ENCODE measurements at regions not wholly inside any gene's neighbourhood (a gene's known extent, or its start where the extent isn't known, plus 50 kb on each side); places are given as distances from the start of the nearest gene placed in this dataset.

GRCh38 chr6:19643713-19644112, 193.5 kb upstream of the ID4 start:
- Histone ChIP-seq H3K23ac (ENCODE audit: insufficient read length) (no peak overlapping the region), H2BK20ac (ENCODE audit: low read length) (no peak overlapping the region), H3K9me3 (ENCODE audit: insufficient read depth in 2 of 2, low read depth in 1 of 2, low read length in 1 of 2) (no peaks in the 10 kb centered on the region; a peak in 1 of 4 replicates), H3K14ac (ENCODE audit: insufficient read length) (no peak overlapping the region), H4K91ac (replicated peaks; ENCODE audit: insufficient read length, low read length) (no peak overlapping the region), H3K79me1 (ENCODE audit: low read depth, low read length) (no peaks in the 10 kb centered on the region), H3K4ac (replicated peaks; ENCODE audit: insufficient read length, low read depth, low read length) (no peak overlapping the region), H2BK120ac (replicated peaks; ENCODE audit: low read depth, low read length) (no peak overlapping the region), H4K8ac (ENCODE audit: extremely low read depth, insufficient read depth, low read length) (no peak overlapping the region), H3K18ac (ENCODE audit: extremely low read depth, low read length) (no peak overlapping the region), H2BK5ac (ENCODE audit: low read depth, low read length) (no peak overlapping the region), H3K56ac (replicated peaks; ENCODE audit: insufficient read length, low read depth, low read length) (no peak overlapping the region), H3K4me3 (ENCODE audit: extremely low read depth in 1 of 4, insufficient read depth in 2 of 4, low read depth in 3 of 4, low read length in 4 of 4) (no peak overlapping the region), H4K20me1 (replicated peaks in 1 of 2; ENCODE audit: control insufficient read depth in 1 of 2, insufficient read depth in 2 of 2, low read length in 2 of 2) (no peaks in the 10 kb centered on the region), H3K36me3 (ENCODE audit: control insufficient read depth in 2 of 4, insufficient read depth in 4 of 4, low read length in 3 of 4) (no peaks in the 10 kb centered on the region), H3K4me1 (replicated peaks in 1 of 4; ENCODE audit: control insufficient read depth in 3 of 4, insufficient read depth in 4 of 4, low read length in 3 of 4) (no peaks in the 10 kb centered on the region), H3K79me2 (ENCODE audit: control insufficient read depth in 1 of 2, insufficient read depth in 2 of 2, low read length in 2 of 2) (no peaks in the 10 kb centered on the region), H2BK12ac (ENCODE audit: low read depth, low read length) (no peak overlapping the region), H3K23me2 (ENCODE audit: low read depth, low read length) (no peaks in the 10 kb centered on the region; the same call in 1 of the 2 replicates), H2AFZ (ENCODE audit: low read length) (no peak overlapping the region), H3K9ac (replicated peaks in 1 of 4; ENCODE audit: extremely low read depth in 1 of 4, low read depth in 3 of 4, low read length in 3 of 4) (no peak overlapping the region), H3K27me3 (replicated peaks in 1 of 4; ENCODE audit: control insufficient read depth in 3 of 4, extremely low read depth in 1 of 4, insufficient read depth in 3 of 4, low read length in 3 of 4) (no peaks in the 10 kb centered on the region), H3K27ac (ENCODE audit: low read depth, low read length) (no peak overlapping the region), H2AK5ac (ENCODE audit: low read depth, low read length) (no peak overlapping the region), H2BK15ac (ENCODE audit: low read length) (no peak overlapping the region), H3K4me2 (ENCODE audit: insufficient read depth in 1 of 2, low read depth in 2 of 2, low read length in 2 of 2) (no peak overlapping the region), H4K5ac (ENCODE audit: insufficient read length, low read depth, low read length) (no peak overlapping the region)
- ChIA-PET CTCF (ENCODE audit: partially characterized antibody) (interaction anchor here (0.6 to 2.3 kb wide), 2 partner anchors 11 to 15 kb away, joined by 3 to 5 read pairs; no protein-coding TSS in a partner anchor), POLR2A (ENCODE audit: partially characterized antibody) (no interaction called here)
- FAIRE-seq (no peak), DNase-seq (ENCODE audit: low read depth in 1 of 2, low spot score in 2 of 2) (no peak)
- 90% methylated on average over 2 of the region's 2 CpGs; no CpG with 5 or more reads in 1 of the 2 experiments for WGBS, 2 experiments (ENCODE audit: extremely low coverage in 1 of 2, insufficient coverage in 1 of 2, insufficient read length in 1 of 2, insufficient replicate concordance in 2 of 2, low coverage in 1 of 2, low lambda C conversion rate in 2 of 2, missing lambda C conversion rate in 1 of 2)
- TF ChIP-seq E2F6 (IDR thresholded peaks at IDR 0.05) (no peak), CREB1 (IDR thresholded peaks at IDR 0.05) (no peak)

Data from H1 (cell line).